HG03457 (cell line): ENCODE measurements at regions not wholly inside any gene's neighbourhood (a gene's known extent, or its start where the extent isn't known, plus 50 kb on each side); places are given as distances from the start of the nearest gene placed in this dataset.
"Not testable (repeated sequence)": the region's sequence is repeated elsewhere in the genome, so short reads cannot be mapped to it uniquely, and the experiment has no call there.

Experiments
- ATAC-seq: cut with Tn5 transposase; IDR thresholded peaks from one replicate; pipeline ENCODE4 v1.9.1; 2021; ENCODE audit warnings: moderate number of reproducible peaks; ENCODE audit not compliant: unreplicated experiment

GRCh38 chr9:79471580-79472543, 99.9 kb upstream of the TLE4 start:
- ATAC-seq = no peak

GRCh38 chr9:79473704-79474103, 98.1 kb upstream of the TLE4 start:
- ATAC-seq = no peak

DNA sequence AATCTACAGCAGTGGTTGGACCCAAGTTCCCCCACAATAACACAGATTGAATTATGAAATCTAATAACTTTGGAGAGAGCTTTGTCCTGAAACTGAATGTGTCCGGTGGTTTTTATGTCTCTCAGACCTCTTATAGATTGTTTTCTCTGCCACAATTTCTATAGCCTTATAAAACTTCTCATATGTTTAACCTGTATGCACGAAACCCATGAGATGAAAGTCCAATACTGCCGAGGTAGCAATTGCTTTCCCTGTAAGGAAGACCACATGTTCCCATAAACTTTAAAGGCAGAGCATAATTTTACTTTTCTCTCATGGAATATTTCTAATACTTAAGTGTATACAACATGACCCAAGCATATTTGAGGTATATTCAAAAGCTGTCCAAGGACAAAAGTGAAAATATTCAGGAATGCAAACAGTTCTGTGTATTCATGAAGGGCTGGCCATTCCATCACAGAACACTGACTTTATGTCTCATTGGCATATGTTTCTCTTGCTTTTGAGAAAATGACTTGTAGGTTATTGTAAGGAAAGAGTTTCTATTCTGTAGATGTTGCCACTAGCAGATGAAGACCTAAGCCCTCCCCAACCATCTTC, 94.4 kb upstream of the TLE4 start:
- no peak for ATAC-seq

DNA sequence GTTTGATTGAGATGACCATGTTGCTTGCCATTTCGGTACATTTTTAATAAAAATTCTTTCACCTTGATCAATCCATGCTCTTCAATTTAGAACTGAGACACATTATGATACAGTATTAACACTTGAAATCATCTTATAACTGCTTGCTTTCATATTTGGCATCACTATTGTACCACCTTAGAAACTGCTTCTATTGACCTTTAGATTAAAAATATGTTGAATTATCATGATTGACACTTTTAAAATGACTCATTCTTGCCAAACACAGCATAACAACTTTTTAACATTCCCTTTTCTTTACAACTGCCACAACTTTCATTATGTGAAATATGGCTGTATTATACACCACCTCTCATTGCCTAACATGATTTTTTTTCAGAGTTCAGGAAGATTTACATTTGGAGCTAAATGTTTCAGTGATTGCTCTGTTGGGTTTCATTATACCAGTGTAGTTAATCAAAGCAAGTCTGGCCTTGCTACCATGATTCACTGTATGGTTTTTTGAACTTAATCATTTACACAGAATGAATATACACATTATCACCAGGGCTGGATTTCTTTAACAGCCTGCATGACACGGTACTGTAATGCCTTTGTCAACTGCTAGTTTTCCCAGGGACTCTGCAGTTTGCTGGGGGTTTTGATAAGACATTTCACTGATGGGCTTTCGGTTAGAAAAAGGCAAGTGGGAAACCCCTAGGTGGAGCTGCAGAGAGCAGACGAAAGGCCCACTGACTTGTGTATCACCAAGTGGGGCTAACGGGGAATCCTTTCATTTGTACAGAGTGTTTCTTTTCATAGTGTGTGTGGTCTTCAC, 93.6 kb upstream of the TLE4 start:
- ATAC-seq = no peak

DNA sequence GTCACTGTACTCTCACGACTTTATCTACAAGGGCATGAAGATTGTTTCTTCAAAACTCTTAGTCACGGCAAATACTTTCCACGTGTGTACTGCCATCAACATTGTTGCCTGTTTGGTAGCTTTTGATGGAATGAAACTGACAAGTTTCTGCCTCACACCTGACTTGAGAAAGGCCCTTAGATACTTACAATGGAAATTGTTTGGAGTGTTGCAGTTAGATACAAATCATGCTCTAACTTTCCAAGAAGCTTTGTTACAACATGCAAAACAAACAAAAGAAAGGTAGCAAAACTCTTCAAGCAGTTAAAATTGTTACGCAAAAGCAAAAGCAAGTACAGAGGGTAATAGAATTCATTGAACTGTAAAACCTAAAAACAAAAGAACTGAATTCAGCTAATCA, 91.1 kb upstream of the TLE4 start:
- ATAC-seq = no peak

DNA sequence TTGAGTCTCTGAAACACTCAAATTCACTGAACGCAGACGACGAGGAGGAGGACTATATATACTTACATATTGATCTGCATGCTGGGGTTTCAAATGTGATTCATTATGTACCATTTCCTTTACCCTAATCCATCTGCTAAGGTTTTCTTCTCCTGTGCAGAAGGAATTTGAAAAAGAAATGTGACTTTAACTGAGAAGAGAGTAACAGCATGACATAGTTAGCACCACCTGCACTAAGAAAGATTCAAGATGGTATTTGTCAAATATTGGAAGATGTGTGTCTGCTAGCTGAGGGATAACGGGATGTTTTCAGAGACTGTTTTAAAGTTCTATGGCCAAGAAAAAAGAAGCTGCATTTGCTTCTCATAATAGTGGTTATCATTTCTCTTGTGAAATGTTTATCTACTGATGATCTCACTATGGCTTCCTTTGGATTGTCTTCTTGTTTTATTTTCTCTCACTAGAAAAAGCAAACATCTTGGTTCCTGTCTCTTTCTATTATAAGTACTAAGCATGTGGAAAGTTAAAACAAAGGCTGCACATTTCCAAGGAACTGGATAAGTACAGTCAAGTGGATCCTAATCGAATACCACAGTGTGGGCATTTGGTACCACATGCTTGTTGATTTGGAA, 89.8 kb upstream of the TLE4 start:
- ATAC-seq = no peak

GRCh38 chr9:79485258-79485657, 86.5 kb upstream of the TLE4 start:
- no peak for ATAC-seq

GRCh38 chr9:79489261-79490000, 82.3 kb upstream of the TLE4 start:
- ATAC-seq = no peak

DNA sequence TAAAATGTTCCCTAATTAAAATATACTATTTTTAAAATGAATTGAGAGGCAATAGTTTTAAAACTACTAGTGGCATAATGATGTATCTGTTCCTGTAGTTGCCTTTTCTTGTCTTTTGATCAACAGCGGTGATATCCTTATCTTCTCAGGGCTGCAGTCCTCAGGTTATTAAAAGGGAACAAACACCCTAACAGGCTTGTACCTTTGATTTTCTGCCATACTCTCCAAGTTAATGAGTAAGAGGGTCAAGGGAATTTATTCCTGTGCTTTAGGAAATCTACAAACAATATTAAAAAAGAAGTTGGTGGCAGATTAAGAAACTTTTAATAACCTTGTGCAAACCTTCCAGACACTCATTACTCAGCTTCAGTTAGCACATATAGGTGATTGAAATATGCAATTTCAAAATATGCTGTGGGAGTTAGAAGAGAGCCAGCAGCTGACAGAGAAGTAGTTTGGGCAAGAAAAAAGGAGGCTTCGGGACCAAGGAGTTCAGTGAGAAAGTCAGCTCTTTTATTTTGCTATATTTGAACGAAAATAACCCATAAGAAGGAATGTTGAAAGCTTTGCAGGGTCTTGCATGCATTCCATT, 81.0 kb upstream of the TLE4 start:
- ATAC-seq = no peak

- no peak for ATAC-seq
Measured at GRCh38 chr9:79492092-79493009, 79.4 kb upstream of the TLE4 start.

GRCh38 chr9:79500196-79500864, 71.4 kb upstream of the TLE4 start:
- ATAC-seq = not testable (repeated sequence)

DNA sequence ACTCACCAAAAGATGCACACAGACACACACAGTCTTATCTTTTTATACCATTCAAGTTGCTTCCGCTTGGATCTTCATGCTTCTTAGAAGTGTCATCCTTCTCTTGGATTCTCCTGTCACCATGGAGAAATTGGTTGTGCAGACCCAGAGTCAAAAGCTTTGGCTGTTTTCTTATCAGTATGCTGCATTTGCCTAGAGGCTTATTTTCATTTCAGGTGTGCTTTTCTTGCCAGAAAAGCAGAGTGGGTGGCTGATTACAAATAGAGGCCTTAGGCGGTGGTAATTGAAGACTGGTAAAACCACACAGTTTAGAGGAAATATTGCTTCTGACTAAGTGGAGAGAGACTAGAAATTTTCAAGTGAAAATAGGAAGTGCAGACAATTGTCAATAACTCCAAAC, 70.2 kb upstream of the TLE4 start:
- ATAC-seq = no peak

DNA sequence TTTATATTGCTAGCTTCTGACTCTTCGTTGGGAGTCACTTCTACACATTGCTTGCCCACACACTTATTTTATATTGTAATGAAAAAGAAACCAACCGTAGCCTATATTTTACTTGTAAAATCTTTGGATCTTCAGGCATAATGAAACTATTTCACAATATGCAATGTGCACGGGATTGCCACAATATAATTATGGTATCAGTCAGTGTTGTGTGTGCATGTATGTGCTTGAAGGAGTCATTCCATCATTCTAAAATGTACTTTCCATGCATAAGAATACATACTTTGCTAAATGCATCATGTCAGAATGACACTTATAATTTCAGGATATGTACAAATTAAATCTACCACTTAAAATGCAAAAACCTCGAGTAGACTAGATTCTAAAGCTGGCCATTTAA, 64.0 kb upstream of the TLE4 start:
- ATAC-seq = no peak

DNA sequence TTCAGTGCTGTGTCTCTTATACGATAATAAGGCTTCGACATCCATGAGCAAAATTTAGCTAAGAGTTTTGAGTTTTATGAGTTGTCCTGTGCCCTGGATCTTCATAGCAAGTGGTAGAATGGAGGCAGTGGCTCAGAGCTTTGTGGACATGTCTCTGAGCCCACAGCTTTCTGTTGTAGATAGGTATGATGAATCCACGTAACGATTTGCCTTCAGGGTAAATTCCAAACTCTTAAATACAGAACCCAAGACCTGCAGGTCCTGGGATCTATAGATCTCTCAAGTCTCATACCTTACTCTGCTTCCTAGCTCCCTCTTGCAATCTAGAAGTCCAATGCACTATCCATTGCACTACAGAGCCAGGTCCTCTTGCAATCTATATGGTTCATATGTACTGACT, 59.5 kb upstream of the TLE4 start:
- ATAC-seq = no peak
